DND-41 (cell line): ENCODE measurements at regions not wholly inside any gene's neighbourhood (a gene's known extent, or its start where the extent isn't known, plus 50 kb on each side); places are given as distances from the start of the nearest gene placed in this dataset.

Experiments used
- ATAC-seq: fragments of 200-7000 bp; cut with Tn5 transposase; 3 replicates; pipeline ENCODE4 v1.9.1; 2021; ENCODE audit warnings: low read depth; ENCODE audit not compliant: insufficient read depth
- DNase-seq: peaks from one replicate; pipeline ENCODE4 v3.0.0-alpha.2; 2020
- H2AFZ ChIP-seq: 2 replicates; pipeline ENCODE4 v1.6.0; 2012; ENCODE audit warnings: low read depth, low read length
- H3K27ac ChIP-seq: 2 replicates; pipeline ENCODE4 v1.5.1; 2012; ENCODE audit warnings: low read length, inconsistent platforms
- H3K27me3 ChIP-seq: fragments of 200-600 bp; sonication (generic); 2 replicates; pipeline ENCODE4 v1.6.0; 2012; ENCODE audit warnings: low read length, mild to moderate bottlenecking, inconsistent platforms; ENCODE audit not compliant: insufficient read depth, poor library complexity
- H3K36me3 ChIP-seq: 2 replicates; pipeline ENCODE4 v1.5.1; 2012; ENCODE audit warnings: low read length, inconsistent platforms; ENCODE audit not compliant: insufficient read depth
- H3K4me1 ChIP-seq: 2 replicates; pipeline ENCODE4 v1.5.1; 2012; ENCODE audit warnings: mild to moderate bottlenecking, low read length; ENCODE audit not compliant: insufficient read depth
- H3K4me2 ChIP-seq: 2 replicates; pipeline ENCODE4 v1.6.0; 2012; ENCODE audit warnings: mild to moderate bottlenecking, moderate library complexity, low read length, inconsistent platforms; ENCODE audit not compliant: insufficient read depth
- H3K4me3 ChIP-seq, 2 experiments: fragments of 200-600 bp in 1 of 2; shearing (Covaris generic) in 1 of 2; 2 replicates each; pipeline ENCODE4 v1.5.1; 2012 to 2016; ENCODE audit warnings: inconsistent platforms in 2 of 2, low read length in 2 of 2, mild to moderate bottlenecking in 2 of 2, low read depth in 1 of 2, moderate library complexity in 1 of 2
- H3K79me2 ChIP-seq: 2 replicates; pipeline ENCODE4 v1.6.0; 2012; ENCODE audit warnings: low read length, inconsistent platforms; ENCODE audit not compliant: insufficient read depth
- H3K9ac ChIP-seq: 2 replicates; pipeline ENCODE4 v1.6.0; 2012; ENCODE audit warnings: low read depth, mild to moderate bottlenecking, inconsistent platforms, low read length, moderate library complexity
- H3K9me3 ChIP-seq: 2 replicates; pipeline ENCODE4 v1.5.1; 2012; ENCODE audit warnings: low read length, moderate library complexity, mild to moderate bottlenecking, inconsistent platforms; ENCODE audit not compliant: insufficient read depth, severe bottlenecking
- H4K20me1 ChIP-seq: 2 replicates; pipeline ENCODE4 v1.6.0; 2012; ENCODE audit warnings: low read length; ENCODE audit not compliant: insufficient read depth
- EZH2 ChIP-seq: IDR thresholded peaks from 3 replicates; pipeline ENCODE4 v1.6.1; 2012; ENCODE audit warnings: borderline replicate concordance, low read depth, mild to moderate bottlenecking, moderate library complexity, low read length, inconsistent platforms; ENCODE audit not compliant: severe bottlenecking
- TF ChIP-seq, protein P1 (sequence below): IDR thresholded peaks from 2 replicates; pipeline ENCODE4 v1.5.1; 2012; ENCODE audit warnings: borderline replicate concordance, low read length, moderate library complexity, mild to moderate bottlenecking; ENCODE audit not compliant: poor library complexity, severe bottlenecking; ENCODE audit errors: extremely low read depth

DNA sequence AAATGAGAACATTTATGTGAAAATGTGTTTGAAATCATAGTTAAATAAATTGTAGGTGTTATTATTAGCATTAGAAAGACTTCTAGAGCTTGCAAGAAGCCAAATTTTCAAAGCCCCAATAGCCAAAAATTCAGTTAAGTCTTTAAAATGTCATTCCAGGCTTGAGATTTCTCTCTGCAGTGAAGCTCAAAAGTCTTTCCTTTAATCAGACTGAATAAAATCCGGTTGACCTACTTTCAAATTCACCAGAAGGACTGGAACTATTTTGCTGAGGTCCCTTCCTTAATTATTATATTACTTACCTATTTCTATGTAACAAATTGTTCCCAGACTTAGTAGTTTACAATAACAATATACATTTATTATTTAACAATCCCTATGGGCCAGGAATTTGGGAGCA, 112.2 kb upstream of the TRPM3 start:
- ATAC-seq (no peak), DNase-seq (no peak)
- no peak overlapping the region for H3K4me3 ChIP-seq
- no peak overlapping the region for H3K27ac ChIP-seq
- no peaks in the 10 kb centered on the region for H3K36me3 ChIP-seq
- no peaks in the 10 kb centered on the region for H3K79me2 ChIP-seq
- TF ChIP-seq, protein P1, sequence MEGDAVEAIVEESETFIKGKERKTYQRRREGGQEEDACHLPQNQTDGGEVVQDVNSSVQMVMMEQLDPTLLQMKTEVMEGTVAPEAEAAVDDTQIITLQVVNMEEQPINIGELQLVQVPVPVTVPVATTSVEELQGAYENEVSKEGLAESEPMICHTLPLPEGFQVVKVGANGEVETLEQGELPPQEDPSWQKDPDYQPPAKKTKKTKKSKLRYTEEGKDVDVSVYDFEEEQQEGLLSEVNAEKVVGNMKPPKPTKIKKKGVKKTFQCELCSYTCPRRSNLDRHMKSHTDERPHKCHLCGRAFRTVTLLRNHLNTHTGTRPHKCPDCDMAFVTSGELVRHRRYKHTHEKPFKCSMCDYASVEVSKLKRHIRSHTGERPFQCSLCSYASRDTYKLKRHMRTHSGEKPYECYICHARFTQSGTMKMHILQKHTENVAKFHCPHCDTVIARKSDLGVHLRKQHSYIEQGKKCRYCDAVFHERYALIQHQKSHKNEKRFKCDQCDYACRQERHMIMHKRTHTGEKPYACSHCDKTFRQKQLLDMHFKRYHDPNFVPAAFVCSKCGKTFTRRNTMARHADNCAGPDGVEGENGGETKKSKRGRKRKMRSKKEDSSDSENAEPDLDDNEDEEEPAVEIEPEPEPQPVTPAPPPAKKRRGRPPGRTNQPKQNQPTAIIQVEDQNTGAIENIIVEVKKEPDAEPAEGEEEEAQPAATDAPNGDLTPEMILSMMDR = no peak
- TF ChIP-seq EZH2 = no peak
- H4K20me1 ChIP-seq = no peaks in the 10 kb centered on the region
- H3K4me2 ChIP-seq = no peak overlapping the region
- H2AFZ ChIP-seq = no peak overlapping the region
- no peak overlapping the region for H3K9ac ChIP-seq
- H3K27me3 ChIP-seq = peaks cover 4% of the 10 kb centered on the region
- H3K4me1 ChIP-seq = no peaks in the 10 kb centered on the region
- H3K9me3 ChIP-seq = no peaks in the 10 kb centered on the region

DNA sequence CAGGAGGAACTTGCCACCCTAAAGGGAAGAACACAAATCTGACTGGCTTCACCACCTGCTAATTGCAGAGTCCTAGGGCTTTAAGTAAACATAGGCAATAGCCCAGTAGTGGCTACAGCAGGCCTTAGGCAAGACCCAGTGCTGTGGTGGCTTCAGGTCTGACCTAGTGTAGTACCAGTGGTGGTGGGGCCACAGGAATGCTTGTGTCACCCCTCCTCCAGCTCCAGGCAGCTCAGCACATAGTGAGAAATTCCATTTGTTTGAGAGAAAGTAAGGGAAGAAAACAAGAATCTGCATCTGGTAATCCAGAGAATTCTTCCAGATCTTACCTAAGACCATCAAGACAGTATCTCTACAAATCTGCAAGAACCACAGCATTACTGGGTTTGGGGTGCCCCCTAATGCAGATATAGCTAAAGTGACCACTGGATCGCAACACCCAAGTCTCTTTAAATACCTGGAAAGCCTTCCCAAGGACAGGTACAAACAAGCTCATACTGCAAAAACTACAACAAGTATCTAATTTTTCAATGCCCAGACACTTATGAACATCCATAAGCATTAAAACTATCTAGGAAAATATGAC, 102.6 kb upstream of the TRPM3 start:
- H4K20me1 ChIP-seq = no peaks in the 10 kb centered on the region
- H2AFZ ChIP-seq = no peak overlapping the region
- TF ChIP-seq, protein P1 = no peak
- TF ChIP-seq EZH2 = no peak
- no peak overlapping the region for H3K4me3 ChIP-seq
- no peaks in the 10 kb centered on the region for H3K27me3 ChIP-seq
- no peaks in the 10 kb centered on the region for H3K9me3 ChIP-seq
- no peaks in the 10 kb centered on the region for H3K4me1 ChIP-seq
- no peaks in the 10 kb centered on the region for H3K36me3 ChIP-seq
- DNase-seq (no peak), ATAC-seq (no peak)
- no peak overlapping the region for H3K9ac ChIP-seq
- no peak overlapping the region for H3K4me2 ChIP-seq
- H3K27ac ChIP-seq = no peak overlapping the region
- no peaks in the 10 kb centered on the region for H3K79me2 ChIP-seq

DNA sequence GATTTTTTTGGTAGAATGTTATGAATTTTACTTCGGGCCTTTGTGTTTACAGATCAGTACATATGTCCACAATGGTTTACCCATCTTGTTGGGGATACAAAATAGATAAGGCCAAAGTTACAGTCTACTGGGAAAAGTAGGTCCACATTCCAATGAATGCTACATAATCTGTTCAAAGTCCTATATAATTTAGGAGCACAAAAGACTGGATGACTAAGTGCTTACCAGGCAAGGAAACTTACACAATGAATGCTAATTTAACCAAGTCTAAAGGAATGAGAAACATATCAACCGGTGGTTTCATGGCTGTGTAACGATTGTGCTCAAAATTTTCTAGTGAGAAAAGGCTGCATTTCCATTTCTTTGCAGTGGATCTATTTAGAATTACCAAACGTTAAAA, 97.4 kb upstream of the TRPM3 start:
- no peaks in the 10 kb centered on the region for H3K9me3 ChIP-seq
- no peaks in the 10 kb centered on the region for H3K79me2 ChIP-seq
- H4K20me1 ChIP-seq = no peaks in the 10 kb centered on the region
- H3K4me3 ChIP-seq = no peak overlapping the region
- H3K4me2 ChIP-seq = no peak overlapping the region
- no peaks in the 10 kb centered on the region for H3K36me3 ChIP-seq
- H3K4me1 ChIP-seq = no peaks in the 10 kb centered on the region
- DNase-seq (no peak), ATAC-seq (no peak)
- no peak overlapping the region for H3K9ac ChIP-seq
- TF ChIP-seq, protein P1 = no peak
- no peak for TF ChIP-seq EZH2
- no peak overlapping the region for H3K27ac ChIP-seq
- no peak overlapping the region for H2AFZ ChIP-seq
- H3K27me3 ChIP-seq = no peaks in the 10 kb centered on the region

DNA sequence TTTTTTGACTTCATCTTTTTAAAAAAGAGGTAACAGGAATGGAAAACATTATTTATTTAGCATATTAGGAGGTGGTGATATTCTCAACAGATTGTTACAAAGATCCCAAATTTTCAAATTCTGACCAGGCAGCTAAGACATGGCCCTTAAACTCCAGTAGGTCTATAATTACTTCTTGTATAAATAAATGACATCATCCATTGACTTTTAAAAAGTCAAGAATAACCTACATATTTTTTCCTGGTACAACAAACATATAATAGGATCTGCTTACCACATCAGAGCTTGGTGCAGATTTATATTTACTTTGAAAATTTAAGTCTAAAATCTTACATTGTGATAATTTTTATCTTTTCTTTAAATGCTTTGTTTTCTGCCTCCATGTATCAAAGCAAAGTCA, 92.2 kb upstream of the TRPM3 start:
- DNase-seq (no peak), ATAC-seq (no peak)
- H3K9me3 ChIP-seq = no peaks in the 10 kb centered on the region
- TF ChIP-seq, protein P1 = no peak
- TF ChIP-seq EZH2 = no peak
- H4K20me1 ChIP-seq = no peaks in the 10 kb centered on the region
- H3K36me3 ChIP-seq = no peaks in the 10 kb centered on the region
- no peaks in the 10 kb centered on the region for H3K79me2 ChIP-seq
- no peaks in the 10 kb centered on the region for H3K27me3 ChIP-seq
- H3K27ac ChIP-seq = no peak overlapping the region
- no peak overlapping the region for H3K4me2 ChIP-seq
- no peak overlapping the region for H2AFZ ChIP-seq
- no peak overlapping the region for H3K9ac ChIP-seq
- H3K4me3 ChIP-seq = no peak overlapping the region
- no peaks in the 10 kb centered on the region for H3K4me1 ChIP-seq
